ENCODE measurements at regions not wholly inside any gene's neighbourhood (a gene's known extent, or its start where the extent isn't known, plus 50 kb on each side); places are given as distances from the start of the nearest gene placed in this dataset.
A peak's percentile ranks its signal among the peaks of the same experiment; 100 is the strongest.

- H3K36me3 ChIP-seq (ENCODE audit: control insufficient read depth in 3 of 3, insufficient read depth in 2 of 3, low read depth in 1 of 3, low read length in 3 of 3), result no peaks in the 10 kb centered on the region
- 82 to 84% (median 83%) methylated on average over 3 of the region's 3 CpGs for WGBS, 3 donors
- no peak overlapping the region for H3K27ac ChIP-seq (ENCODE audit: low read depth in 1 of 3, low read length in 2 of 3)
- H3K4me1 ChIP-seq (ENCODE audit: control insufficient read depth in 3 of 3, insufficient read depth in 2 of 3, low read depth in 1 of 3, low read length in 2 of 3), result no peaks in the 10 kb centered on the region
- no peaks in the 10 kb centered on the region for H3K9me3 ChIP-seq (ENCODE audit: control insufficient read depth in 2 of 2, insufficient read depth in 1 of 2, low read depth in 1 of 2, low read length in 1 of 2)
- no peak for FAIRE-seq
- H3K4me3 ChIP-seq (ENCODE audit: low read depth in 1 of 3, low read length in 3 of 3), result no peak overlapping the region
- peaks cover 0 to 2% (median 0%) of the 10 kb centered on the region in 3 donors for H3K27me3 ChIP-seq (ENCODE audit: control insufficient read depth in 3 of 3, insufficient read depth in 3 of 3, low read length in 3 of 3)
- DNase-seq, result no peak
Measured at GRCh38 chr11:80109031-80109430, 668.2 kb upstream of the TENM4 start.

- FAIRE-seq (no peak), DNase-seq (no peak)
- peaks cover 0 to 2% (median 0%) of the 10 kb centered on the region in 3 donors for H3K27me3 ChIP-seq (ENCODE audit: control insufficient read depth in 3 of 3, insufficient read depth in 3 of 3, low read length in 3 of 3)
- H3K36me3 ChIP-seq (ENCODE audit: control insufficient read depth in 3 of 3, insufficient read depth in 2 of 3, low read depth in 1 of 3, low read length in 3 of 3), result no peaks in the 10 kb centered on the region
- H3K4me1 ChIP-seq (ENCODE audit: control insufficient read depth in 3 of 3, insufficient read depth in 2 of 3, low read depth in 1 of 3, low read length in 2 of 3), result no peaks in the 10 kb centered on the region
- no peak overlapping the region for H3K27ac ChIP-seq (ENCODE audit: low read depth in 1 of 3, low read length in 2 of 3)
- H3K9me3 ChIP-seq (ENCODE audit: control insufficient read depth in 2 of 2, insufficient read depth in 1 of 2, low read depth in 1 of 2, low read length in 1 of 2), result no peaks in the 10 kb centered on the region
- no peak overlapping the region for H3K4me3 ChIP-seq (ENCODE audit: low read depth in 1 of 3, low read length in 3 of 3)
- 18 to 63% (median 43%) methylated on average over 1 of the region's 1 CpG for WGBS, 3 donors
Measured at GRCh38 chr11:80107415-80107814, 666.6 kb upstream of the TENM4 start.

- DNase-seq, result no peak
- 67 to 80% (median 78%) methylated on average over 4 of the region's 4 CpGs for WGBS, 3 donors
- Histone ChIP-seq H3K27me3 (ENCODE audit: control insufficient read depth in 3 of 3, insufficient read depth in 3 of 3, low read length in 3 of 3) (no peaks in the 10 kb centered on the region), H3K9me3 (ENCODE audit: control insufficient read depth in 2 of 2, insufficient read depth in 1 of 2, low read depth in 1 of 2, low read length in 1 of 2) (no peaks in the 10 kb centered on the region), H3K36me3 (ENCODE audit: control insufficient read depth in 3 of 3, insufficient read depth in 2 of 3, low read depth in 1 of 3, low read length in 3 of 3) (no peaks in the 10 kb centered on the region), H3K4me3 (ENCODE audit: low read depth in 1 of 3, low read length in 3 of 3) (no peak overlapping the region), H3K27ac (ENCODE audit: low read depth in 1 of 3, low read length in 2 of 3) (no peak overlapping the region), H3K4me1 (ENCODE audit: control insufficient read depth in 3 of 3, insufficient read depth in 2 of 3, low read depth in 1 of 3, low read length in 2 of 3) (no peaks in the 10 kb centered on the region)
- no peak for FAIRE-seq
Measured at GRCh38 chr11:80104191-80104590, 663.4 kb upstream of the TENM4 start.

GRCh38 chr11:80103142-80103859, 662.5 kb upstream of the TENM4 start:
- Histone ChIP-seq H3K36me3 (ENCODE audit: control insufficient read depth in 3 of 3, insufficient read depth in 2 of 3, low read depth in 1 of 3, low read length in 3 of 3) (no peaks in the 10 kb centered on the region), H3K27ac (ENCODE audit: low read depth in 1 of 3, low read length in 2 of 3) (no peak overlapping the region), H3K4me3 (ENCODE audit: low read depth in 1 of 3, low read length in 3 of 3) (no peak overlapping the region), H3K9me3 (ENCODE audit: control insufficient read depth in 2 of 2, insufficient read depth in 1 of 2, low read depth in 1 of 2, low read length in 1 of 2) (no peaks in the 10 kb centered on the region), H3K27me3 (ENCODE audit: control insufficient read depth in 3 of 3, insufficient read depth in 3 of 3, low read length in 3 of 3) (no peaks in the 10 kb centered on the region), H3K4me1 (ENCODE audit: control insufficient read depth in 3 of 3, insufficient read depth in 2 of 3, low read depth in 1 of 3, low read length in 2 of 3) (no peaks in the 10 kb centered on the region)
- DNase-seq, result no peak
- 87 to 99% (median 96%) methylated on average over 4 of the region's 4 CpGs for WGBS, 3 donors
- FAIRE-seq, result no peak

GRCh38 chr11:80097146-80097545, 656.3 kb upstream of the TENM4 start:
- Histone ChIP-seq H3K27ac (ENCODE audit: low read depth in 1 of 3, low read length in 2 of 3) (no peak overlapping the region), H3K4me1 (ENCODE audit: control insufficient read depth in 3 of 3, insufficient read depth in 2 of 3, low read depth in 1 of 3, low read length in 2 of 3) (no peaks in the 10 kb centered on the region), H3K27me3 (ENCODE audit: control insufficient read depth in 3 of 3, insufficient read depth in 3 of 3, low read length in 3 of 3) (no peaks in the 10 kb centered on the region), H3K36me3 (ENCODE audit: control insufficient read depth in 3 of 3, insufficient read depth in 2 of 3, low read depth in 1 of 3, low read length in 3 of 3) (no peaks in the 10 kb centered on the region), H3K4me3 (ENCODE audit: low read depth in 1 of 3, low read length in 3 of 3) (no peak overlapping the region), H3K9me3 (ENCODE audit: control insufficient read depth in 2 of 2, insufficient read depth in 1 of 2, low read depth in 1 of 2, low read length in 1 of 2) (no peaks in the 10 kb centered on the region)
- 78 to 84% (median 82%) methylated on average over 4 of the region's 4 CpGs for WGBS, 3 donors
- no peak for DNase-seq
- FAIRE-seq, result no peak

DNA sequence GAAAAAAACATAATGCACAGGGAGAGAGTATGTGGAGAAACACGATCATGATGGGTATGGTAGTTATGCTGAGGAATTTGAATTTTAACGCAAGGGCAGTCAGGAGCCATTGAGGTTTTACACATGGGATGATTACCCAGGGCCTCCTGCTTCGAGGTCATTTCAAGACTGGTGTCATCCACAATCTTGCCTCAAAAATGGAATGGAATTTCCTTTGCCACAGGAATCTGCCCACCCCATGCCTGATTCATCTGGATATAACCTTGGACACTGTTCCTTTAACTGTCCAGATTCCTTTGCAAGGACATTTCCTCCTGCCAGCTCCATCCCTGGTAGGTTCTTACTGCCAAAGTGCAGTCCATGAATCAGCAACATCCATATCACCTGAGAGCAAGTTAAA, 655.9 kb upstream of the TENM4 start:
- FAIRE-seq (no peak), DNase-seq (no peak)
- Histone ChIP-seq H3K27me3 (ENCODE audit: control insufficient read depth in 3 of 3, insufficient read depth in 3 of 3, low read length in 3 of 3) (no peaks in the 10 kb centered on the region), H3K9me3 (ENCODE audit: control insufficient read depth in 2 of 2, insufficient read depth in 1 of 2, low read depth in 1 of 2, low read length in 1 of 2) (no peaks in the 10 kb centered on the region), H3K4me1 (ENCODE audit: control insufficient read depth in 3 of 3, insufficient read depth in 2 of 3, low read depth in 1 of 3, low read length in 2 of 3) (no peaks in the 10 kb centered on the region), H3K36me3 (ENCODE audit: control insufficient read depth in 3 of 3, insufficient read depth in 2 of 3, low read depth in 1 of 3, low read length in 3 of 3) (no peaks in the 10 kb centered on the region), H3K27ac (ENCODE audit: low read depth in 1 of 3, low read length in 2 of 3) (no peak overlapping the region), H3K4me3 (ENCODE audit: low read depth in 1 of 3, low read length in 3 of 3) (no peak overlapping the region)
- WGBS, 3 donors, result 77 to 96% (median 81%) methylated on average over 3 of the region's 3 CpGs

DNA sequence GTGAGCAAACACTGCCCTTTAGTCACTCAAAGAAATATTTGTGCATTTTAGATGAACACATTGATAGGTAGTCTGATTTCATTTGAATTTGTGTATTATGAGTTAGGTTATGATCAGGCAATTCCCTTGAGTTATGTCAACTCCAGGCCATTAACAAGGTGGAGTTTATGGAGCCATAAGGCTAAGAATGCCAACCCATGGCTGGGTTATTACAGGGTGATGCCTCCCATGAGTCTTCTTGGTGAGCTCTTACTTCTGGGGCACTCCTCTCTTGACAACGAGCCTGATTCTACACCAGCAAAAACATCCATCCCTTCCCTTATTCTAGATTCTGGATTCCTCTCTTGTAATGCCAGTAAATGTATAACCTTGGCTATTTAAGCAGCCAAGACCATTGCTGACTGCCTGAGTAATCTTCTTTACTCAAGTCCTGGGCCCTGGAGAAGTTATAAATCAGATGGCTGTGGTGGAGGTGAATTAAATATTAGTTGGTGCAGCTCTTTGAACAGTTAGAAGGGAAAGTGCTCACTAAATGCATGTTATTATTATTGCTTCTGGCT, 645.7 kb upstream of the TENM4 start:
- DNase-seq (no peak), FAIRE-seq (no peak)
- Histone ChIP-seq H3K9me3 (ENCODE audit: control insufficient read depth in 2 of 2, insufficient read depth in 1 of 2, low read depth in 1 of 2, low read length in 1 of 2) (no peaks in the 10 kb centered on the region), H3K27ac (ENCODE audit: low read depth in 1 of 3, low read length in 2 of 3) (no peak overlapping the region), H3K4me1 (ENCODE audit: control insufficient read depth in 3 of 3, insufficient read depth in 2 of 3, low read depth in 1 of 3, low read length in 2 of 3) (no peaks in the 10 kb centered on the region), H3K27me3 (ENCODE audit: control insufficient read depth in 3 of 3, insufficient read depth in 3 of 3, low read length in 3 of 3) (no peaks in the 10 kb centered on the region), H3K4me3 (ENCODE audit: low read depth in 1 of 3, low read length in 3 of 3) (no peak overlapping the region), H3K36me3 (ENCODE audit: control insufficient read depth in 3 of 3, insufficient read depth in 2 of 3, low read depth in 1 of 3, low read length in 3 of 3) (no peaks in the 10 kb centered on the region)
- WGBS, 3 donors, result 35 to 79% (median 50%) methylated on average over 1 of the region's 1 CpG

DNA sequence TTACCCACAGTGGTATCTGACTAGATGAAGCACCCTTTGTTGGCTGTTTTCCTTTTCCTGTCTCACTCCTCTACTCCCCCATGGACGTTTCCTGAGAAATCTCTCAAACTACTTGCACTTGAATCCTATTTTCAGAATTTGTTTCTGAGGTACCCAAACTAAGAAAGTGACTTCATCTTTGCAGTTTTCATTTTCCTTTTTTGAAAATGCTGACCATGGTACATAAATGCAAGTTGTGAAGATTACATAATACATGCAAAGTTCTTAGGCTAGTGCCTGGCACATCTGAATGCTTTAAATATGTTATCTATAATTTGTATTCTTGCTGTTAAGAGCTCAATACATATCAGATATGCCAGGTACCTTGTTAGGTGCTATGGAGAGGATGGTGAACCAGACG, 644.7 kb upstream of the TENM4 start:
- Histone ChIP-seq H3K9me3 (ENCODE audit: control insufficient read depth in 2 of 2, insufficient read depth in 1 of 2, low read depth in 1 of 2, low read length in 1 of 2) (no peaks in the 10 kb centered on the region), H3K36me3 (ENCODE audit: control insufficient read depth in 3 of 3, insufficient read depth in 2 of 3, low read depth in 1 of 3, low read length in 3 of 3) (no peaks in the 10 kb centered on the region), H3K4me3 (ENCODE audit: low read depth in 1 of 3, low read length in 3 of 3) (no peak overlapping the region), H3K27ac (ENCODE audit: low read depth in 1 of 3, low read length in 2 of 3) (no peak overlapping the region), H3K27me3 (ENCODE audit: control insufficient read depth in 3 of 3, insufficient read depth in 3 of 3, low read length in 3 of 3) (no peaks in the 10 kb centered on the region), H3K4me1 (ENCODE audit: control insufficient read depth in 3 of 3, insufficient read depth in 2 of 3, low read depth in 1 of 3, low read length in 2 of 3) (no peaks in the 10 kb centered on the region)
- WGBS, 3 donors, result 66 to 81% (median 73%) methylated on average over 2 of the region's 2 CpGs
- no peak for FAIRE-seq
- DNase-seq, result no peak

DNA sequence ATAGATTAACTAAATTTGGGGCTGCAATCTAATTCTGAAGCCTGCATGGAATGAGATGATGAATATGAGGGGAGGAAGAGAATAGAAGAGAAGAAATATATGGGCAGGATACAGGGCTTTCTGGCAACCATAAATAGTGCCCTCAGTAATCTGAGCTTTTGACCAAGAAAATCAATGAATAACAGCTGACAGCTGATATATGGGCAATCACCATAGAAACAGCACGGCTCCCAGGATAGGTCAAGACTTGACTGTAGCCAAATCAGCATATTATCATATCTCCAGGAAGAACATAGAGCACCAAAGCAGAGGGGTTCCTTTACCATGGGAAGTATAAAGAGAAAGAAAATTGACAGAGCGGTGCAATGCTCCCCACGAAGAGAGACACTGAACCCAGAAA, 643.8 kb upstream of the TENM4 start:
- no peak for FAIRE-seq
- Histone ChIP-seq H3K9me3 (ENCODE audit: control insufficient read depth in 2 of 2, insufficient read depth in 1 of 2, low read depth in 1 of 2, low read length in 1 of 2) (no peaks in the 10 kb centered on the region), H3K4me1 (ENCODE audit: control insufficient read depth in 3 of 3, insufficient read depth in 2 of 3, low read depth in 1 of 3, low read length in 2 of 3) (no peaks in the 10 kb centered on the region), H3K36me3 (ENCODE audit: control insufficient read depth in 3 of 3, insufficient read depth in 2 of 3, low read depth in 1 of 3, low read length in 3 of 3) (no peaks in the 10 kb centered on the region), H3K27ac (ENCODE audit: low read depth in 1 of 3, low read length in 2 of 3) (no peak overlapping the region), H3K27me3 (ENCODE audit: control insufficient read depth in 3 of 3, insufficient read depth in 3 of 3, low read length in 3 of 3) (no peaks in the 10 kb centered on the region), H3K4me3 (ENCODE audit: low read depth in 1 of 3, low read length in 3 of 3) (no peak overlapping the region)
- WGBS, 3 donors, result 58 to 70% (median 66%) methylated on average over 3 of the region's 3 CpGs
- DNase-seq, result peak in 1 of 2 donors; percentile 36

Data from small intestine (tissue), 7 donors.